ENCODE measurements at regions not wholly inside any gene's neighbourhood (a gene's known extent, or its start where the extent isn't known, plus 50 kb on each side); places are given as distances from the start of the nearest gene placed in this dataset.
"Not testable (repeated sequence)": the region's sequence is repeated elsewhere in the genome, so short reads cannot be mapped to it uniquely, and the experiment has no call there.

DNA sequence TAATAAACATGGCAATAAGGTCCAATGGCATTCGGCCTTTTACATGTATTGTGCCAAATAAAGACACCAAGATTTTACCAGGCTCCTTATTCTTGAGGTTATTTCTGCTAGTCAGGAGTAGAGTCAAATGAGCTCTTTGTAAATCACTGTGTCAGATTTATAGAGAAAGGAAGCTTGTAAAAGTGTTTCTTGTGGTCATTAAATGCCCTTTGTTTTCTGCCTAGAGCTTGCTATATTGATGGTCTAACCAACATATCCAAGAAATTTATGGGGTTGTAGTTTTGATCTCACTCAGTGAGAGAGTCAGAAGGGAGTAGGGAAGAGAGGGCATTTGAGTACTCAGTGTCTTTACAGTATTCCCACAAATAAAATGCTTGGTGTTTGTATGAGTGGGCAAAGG lies 86.2 kb upstream of the FRMPD4 start:
- no peak for DNase-seq (ENCODE audit: low read depth)

DNA sequence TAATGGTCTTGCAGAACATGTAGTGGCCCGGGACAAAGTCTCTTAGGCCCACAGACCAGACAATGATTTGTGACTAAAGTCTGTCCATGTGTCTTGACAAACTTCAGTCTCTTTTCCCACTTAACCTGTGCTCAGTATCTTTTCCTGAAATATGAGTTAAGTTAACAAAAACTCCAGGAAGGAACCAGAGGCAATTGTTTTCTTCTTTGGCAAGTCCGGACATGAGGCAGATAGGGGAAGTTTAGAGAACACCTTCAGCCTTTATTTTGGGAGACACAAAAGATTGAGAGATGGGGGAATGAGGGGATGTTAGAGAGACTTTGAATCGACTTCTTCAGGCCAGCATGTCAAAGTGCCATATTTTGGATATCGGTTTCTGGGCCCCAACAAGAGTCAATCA lies 80.2 kb upstream of the FRMPD4 start:
- no peak for DNase-seq (ENCODE audit: low read depth)

- DNase-seq (ENCODE audit: low read depth), result no peak
These were observed 77.6 kb upstream of the FRMPD4 start for GRCh38 chrX:12060489-12061260.

DNA sequence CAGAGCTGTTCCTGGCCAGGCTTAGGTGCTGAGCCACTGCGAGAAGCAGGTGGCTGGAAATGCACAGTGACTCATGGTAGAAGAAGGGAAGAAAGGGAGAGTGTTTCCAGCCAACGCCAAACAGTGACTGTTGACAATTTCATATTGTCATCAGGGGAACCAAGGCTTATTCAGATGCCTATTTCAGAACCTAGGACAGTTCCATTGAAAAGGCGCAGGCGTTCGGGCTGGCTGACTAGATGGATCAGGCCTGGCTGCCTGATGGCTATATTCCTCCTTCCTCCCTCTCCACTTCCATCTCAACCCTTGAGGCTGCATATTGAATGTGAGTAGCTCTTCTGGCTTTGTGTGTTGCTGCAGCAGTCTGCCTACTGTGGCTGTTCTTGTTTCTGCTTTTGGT lies 73.0 kb upstream of the FRMPD4 start:
- DNase-seq (ENCODE audit: low read depth), result no peak

GRCh38 chrX:12076046-12076445 lies 62.2 kb upstream of the FRMPD4 start:
- no peak for DNase-seq (ENCODE audit: low read depth)

DNA sequence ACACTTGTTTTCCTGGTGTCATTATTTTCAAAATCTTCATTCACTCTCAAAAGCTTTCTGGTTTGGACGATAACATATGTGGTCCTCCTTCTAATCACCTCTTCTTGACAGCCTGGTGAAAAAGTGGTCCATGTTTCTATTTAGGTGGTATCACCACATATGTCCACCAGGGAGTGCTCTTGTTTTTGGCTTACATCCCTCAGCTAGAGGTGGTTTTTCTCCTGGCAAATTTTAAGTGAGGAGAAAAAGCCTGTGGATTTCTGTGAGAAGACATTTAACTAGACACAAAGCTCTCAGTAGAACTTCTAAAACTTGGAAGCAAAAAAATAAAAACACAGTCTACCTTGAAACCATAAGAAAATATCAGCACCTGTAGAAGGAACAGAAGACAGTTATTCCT lies 58.0 kb upstream of the FRMPD4 start:
- no peak for DNase-seq (ENCODE audit: low read depth)

- DNase-seq (ENCODE audit: low read depth), result not testable (repeated sequence)
These were observed 55.3 kb upstream of the FRMPD4 start for GRCh38 chrX:12082959-12083358.
